NCI-H524 (cell line): ENCODE measurements at regions not wholly inside any gene's neighbourhood (a gene's known extent, or its start where the extent isn't known, plus 50 kb on each side); places are given as distances from the start of the nearest gene placed in this dataset.
"Not testable (repeated sequence)": the region's sequence is repeated elsewhere in the genome, so short reads cannot be mapped to it uniquely, and the experiment has no call there.

Experiments
- DNase-seq, 2 experiments: peaks; one replicate each; lab custom pipeline; 2025; lab: John Stamatoyannopoulos, UW

GRCh38 chr19:33866696-33867095, 70.0 kb downstream of the KCTD15 start:
- DNase-seq, result no peak

- DNase-seq, result peak; percentile 23 to 53
These were observed 71.5 kb downstream of the KCTD15 start for GRCh38 chr19:33868076-33868735.

DNA sequence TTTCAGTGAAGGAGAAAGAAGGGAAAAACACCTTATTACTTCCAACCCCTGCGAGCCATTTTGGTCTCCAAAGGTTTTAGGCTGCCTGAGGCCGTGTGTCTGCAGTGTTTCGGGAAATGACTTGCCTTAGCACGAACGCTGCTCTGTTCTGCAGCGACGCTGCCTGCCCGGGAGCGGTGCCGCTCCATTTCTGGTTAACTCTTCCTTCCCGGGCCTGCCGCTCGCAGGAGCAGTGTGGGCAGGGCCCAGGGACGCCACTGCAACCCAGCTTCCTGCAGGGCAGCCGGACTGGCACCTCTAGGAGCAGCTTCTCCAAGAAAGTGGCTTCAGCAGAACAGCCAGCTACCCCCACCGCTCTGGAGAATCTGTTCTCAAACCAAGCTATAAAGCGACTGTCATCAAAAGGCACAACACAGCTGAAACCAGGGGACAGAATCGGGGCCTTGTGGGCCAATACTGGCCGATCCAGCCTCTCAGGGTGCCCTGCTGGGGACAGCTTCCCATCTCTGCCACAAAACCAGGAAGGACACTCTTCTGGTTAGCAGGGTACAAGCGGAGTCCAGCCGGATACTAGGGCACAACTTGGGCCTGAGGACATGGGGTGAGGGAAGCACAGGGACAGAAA, 72.2 kb downstream of the KCTD15 start:
- peak in 1 of 2 experiments; percentile 16 for DNase-seq

- DNase-seq, result not testable (repeated sequence)
These were observed 73.7 kb downstream of the KCTD15 start for GRCh38 chr19:33870298-33870932.

GRCh38 chr19:33871605-33872004, 74.9 kb downstream of the KCTD15 start:
- no peak for DNase-seq

DNA sequence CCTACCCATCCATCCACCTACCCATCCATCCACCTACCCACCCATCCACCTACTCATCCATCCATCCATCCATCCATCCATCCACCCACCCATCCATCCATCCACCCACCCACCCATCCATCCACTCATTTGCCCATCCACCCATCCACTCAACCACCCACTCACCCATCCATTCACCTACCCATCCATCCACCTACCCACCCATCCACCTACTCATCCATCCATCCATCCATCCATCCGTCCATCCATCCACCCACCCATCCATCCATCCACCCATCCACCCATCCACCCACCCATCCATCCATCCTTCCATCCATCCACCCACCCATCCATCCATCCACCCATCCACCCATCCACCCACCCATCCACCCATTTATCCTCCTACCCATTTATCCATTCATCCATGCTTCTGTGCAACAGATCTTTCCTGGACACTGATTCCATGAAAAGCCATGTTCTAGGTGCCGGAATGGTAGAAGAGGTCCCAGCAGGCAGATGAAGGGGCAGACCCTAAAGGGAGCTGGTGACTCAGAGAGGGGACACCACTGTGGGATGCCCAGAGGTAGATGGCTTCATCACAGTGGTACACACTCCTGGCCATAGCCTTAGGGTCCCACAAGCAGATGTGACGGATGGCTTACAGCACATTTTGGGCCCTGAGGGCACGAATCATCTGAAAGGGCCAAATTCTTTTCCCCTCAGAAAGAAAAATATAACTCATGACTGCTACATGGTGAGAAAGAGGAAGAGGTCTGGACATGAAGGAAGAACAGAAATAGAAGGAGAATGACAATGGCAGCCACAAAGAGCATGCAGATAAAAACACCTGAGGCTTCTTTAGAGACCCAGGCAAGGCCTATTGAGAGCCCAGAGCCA, 76.0 kb downstream of the KCTD15 start:
- DNase-seq, result no peak

- no peak for DNase-seq
These were observed 78.4 kb downstream of the KCTD15 start for GRCh38 chr19:33875071-33875470.

GRCh38 chr19:33876192-33876591, 79.5 kb downstream of the KCTD15 start:
- DNase-seq, result no peak

DNA sequence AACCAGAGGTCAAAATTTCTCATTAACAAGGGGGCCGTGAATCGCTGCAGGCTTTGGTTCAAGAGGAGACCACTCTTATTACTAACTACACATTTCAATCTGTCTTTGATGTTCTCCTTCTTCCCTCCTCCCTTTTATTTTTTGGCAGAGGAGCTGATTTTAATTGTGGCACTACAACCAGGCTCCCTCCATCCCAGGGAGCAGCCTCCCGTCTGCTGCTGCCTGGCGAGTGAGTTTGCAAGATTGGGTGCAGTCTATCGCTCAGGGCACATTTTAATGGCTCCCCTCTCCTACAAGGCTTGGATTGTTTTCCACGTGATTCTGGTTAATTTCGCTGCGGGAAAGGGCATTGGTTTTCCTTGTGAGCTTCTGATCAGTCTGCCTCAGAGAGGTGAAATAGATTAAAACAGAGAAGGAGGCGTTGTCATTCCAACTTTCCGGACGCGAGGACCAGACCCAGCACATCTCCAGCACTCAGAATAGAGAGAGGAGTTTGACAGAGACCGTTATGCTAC, 81.4 kb downstream of the KCTD15 start:
- no peak for DNase-seq

DNA sequence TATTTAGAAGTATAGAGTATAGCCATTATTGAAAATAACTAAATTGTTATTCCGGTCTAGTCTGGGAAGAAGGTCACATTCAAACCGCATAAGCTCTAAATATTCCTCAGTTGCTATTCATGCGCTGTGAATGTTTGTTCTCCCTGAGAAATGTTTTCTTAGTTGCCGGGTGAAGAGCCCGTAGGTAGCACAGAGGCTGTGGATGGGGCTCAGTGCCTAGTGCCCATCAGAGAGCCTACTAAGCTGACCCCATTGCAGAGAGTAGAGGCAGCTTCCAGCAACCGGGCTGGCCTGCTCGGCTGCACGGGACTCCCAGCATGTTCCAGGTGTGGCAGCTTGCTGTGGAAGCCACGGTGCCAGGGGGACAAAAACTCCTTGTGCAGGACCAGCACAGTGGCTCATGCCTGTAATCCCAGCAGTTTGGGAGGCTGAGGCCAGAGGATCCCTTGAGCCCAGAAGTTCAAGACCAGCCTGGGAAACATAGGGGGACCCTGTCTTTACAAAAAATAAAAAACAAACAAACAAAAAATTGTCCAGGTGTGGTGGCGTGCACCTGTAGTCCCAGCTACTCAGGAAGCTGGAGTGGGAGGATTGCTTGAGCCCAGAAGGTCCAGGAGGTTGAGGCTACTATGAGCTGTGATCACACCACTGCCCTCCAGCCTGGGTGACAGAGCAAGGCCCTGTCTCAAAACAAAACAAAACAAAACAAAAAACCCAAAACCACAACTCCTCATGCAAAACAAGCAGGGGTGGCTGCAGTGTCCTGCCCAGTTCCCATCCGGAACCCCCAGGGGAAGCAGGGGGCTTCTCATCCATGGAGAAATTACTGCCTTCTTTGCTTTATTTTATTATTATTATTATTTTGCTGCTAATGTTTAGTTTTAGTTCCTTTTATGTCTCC, 82.5 kb downstream of the KCTD15 start:
- DNase-seq, result no peak

- DNase-seq, result no peak
These were observed 83.3 kb downstream of the KCTD15 start for GRCh38 chr19:33879818-33880575.

DNA sequence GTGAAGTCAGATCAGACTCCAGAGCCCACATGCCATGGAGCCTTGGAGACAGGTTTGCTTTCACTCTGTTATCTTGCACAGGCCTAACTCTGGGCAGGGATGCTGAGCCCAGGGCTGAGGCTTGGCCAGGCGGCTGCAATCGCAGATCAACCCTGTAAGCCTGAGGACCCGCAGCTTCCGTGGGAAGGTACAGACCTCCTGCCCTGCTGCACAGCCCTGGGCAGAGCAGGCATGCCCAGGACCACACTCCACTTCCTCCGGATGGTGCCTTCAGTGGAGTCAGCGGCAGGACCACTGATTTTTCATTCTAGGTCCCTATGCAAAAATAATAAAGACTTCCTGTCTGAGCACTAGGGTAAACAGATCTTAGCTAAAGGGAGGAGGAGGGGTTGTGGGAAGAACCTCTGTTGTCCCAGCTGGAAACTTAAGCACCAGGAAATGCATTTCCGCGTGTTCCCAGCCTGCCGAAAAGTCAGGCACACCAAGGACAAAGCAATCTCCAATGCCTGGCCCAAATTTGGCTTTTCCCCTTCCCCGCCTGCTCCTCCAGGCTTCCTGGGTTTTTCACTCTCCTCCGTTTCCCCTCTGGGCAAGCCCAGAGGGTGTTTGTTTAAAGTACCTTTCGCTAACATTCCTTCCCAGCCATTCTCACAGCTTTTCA, 87.3 kb downstream of the KCTD15 start:
- DNase-seq, result no peak

DNA sequence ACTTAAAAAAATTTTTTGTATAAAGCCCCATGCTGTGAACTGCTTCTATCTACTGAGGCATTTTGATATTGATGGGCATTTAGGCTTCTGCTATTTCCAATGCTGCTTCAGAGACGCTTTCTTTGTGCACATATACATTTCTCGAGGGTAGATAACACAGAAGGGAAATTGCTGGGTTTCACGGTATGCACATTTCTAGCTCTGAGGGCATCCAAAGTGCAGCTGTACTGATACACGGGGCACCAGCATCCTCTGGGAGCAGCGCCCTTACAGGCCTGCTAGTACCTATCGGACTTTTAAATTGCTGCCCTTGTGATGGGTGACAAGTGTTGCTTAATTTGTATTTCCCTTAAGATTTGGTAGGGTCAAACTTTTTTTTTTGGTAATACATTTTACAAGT, 88.6 kb downstream of the KCTD15 start:
- DNase-seq, result no peak

GRCh38 chr19:33887891-33888290, 91.2 kb downstream of the KCTD15 start:
- DNase-seq, result no peak

DNA sequence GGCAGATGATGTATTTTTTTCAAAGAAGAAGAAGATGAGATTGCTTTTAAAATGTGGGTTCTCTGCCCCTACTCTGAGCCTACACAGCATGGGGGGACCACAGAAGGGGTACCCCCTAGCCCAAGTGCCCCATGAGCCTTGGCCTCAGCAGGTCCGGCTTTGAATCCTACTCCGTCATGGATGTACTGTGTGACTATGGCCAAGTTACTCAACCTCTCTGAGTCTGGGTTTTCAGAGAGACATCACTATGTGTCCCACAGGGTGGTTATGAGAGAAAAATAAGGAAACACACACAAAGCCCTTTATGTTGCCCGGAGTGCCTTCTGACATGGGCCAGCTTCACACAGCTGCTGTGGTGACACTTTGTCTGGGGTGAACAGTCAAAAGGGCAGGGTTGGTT, 92.0 kb downstream of the KCTD15 start:
- no peak for DNase-seq

GRCh38 chr19:33890569-33890968, 93.9 kb downstream of the KCTD15 start:
- DNase-seq, result no peak

GRCh38 chr19:33891773-33892172, 95.1 kb downstream of the KCTD15 start:
- no peak for DNase-seq

GRCh38 chr19:33894787-33895186, 98.1 kb downstream of the KCTD15 start:
- no peak for DNase-seq

- DNase-seq, result no peak
These were observed 98.7 kb downstream of the KCTD15 start for GRCh38 chr19:33895366-33895765.
